PC-3 (cell line): ENCODE measurements at regions not wholly inside any gene's neighbourhood (a gene's known extent, or its start where the extent isn't known, plus 50 kb on each side); places are given as distances from the start of the nearest gene placed in this dataset.

Experiments
- ATAC-seq: fragments of 200-7000 bp; cut with Tn5 transposase; 2 replicates; pipeline ENCODE4 v1.9.1; 2020; ENCODE audit warnings: mild to moderate bottlenecking, moderate library complexity
- BruUV-seq: library from RNA; stranded (reverse); fragments of 400-500 nt; replicated peaks from 2 replicates; lab custom pipeline; 2021; lab: Mats Ljungman, UMichigan
- CTCF ChIA-PET: fragments of 300-600 bp; sonication (Branson Sonifier 250); formaldehyde crosslinking; loops from one replicate; lab custom pipeline; 2022; ENCODE audit warnings: antibody characterized with exemption; lab: Charles Lee
- POLR2A ChIA-PET: fragments of 300-600 bp; sonication (Branson Sonifier 250); formaldehyde crosslinking; loops from one replicate; lab custom pipeline; 2022; ENCODE audit warnings: antibody characterized with exemption; ENCODE audit not compliant: unreplicated experiment; lab: Charles Lee
- DNase-seq: peaks from one replicate; pipeline ENCODE4 v3.0.0-alpha.2; 2015
- H2AFZ ChIP-seq: fragments of 300-600 bp; sonication (generic); 2 replicates; pipeline ENCODE4 v1.6.0; 2016; ENCODE audit warnings: antibody characterized with exemption, low read length
- H3F3A ChIP-seq: fragments of 300-600 bp; sonication (generic); one replicate; pipeline ENCODE4 v1.6.0; 2017; ENCODE audit warnings: antibody characterized with exemption, low read length, control low read depth, mild to moderate bottlenecking; ENCODE audit not compliant: unreplicated experiment
- H3K27ac ChIP-seq: fragments of 300-600 bp; sonication (generic); 2 replicates; pipeline ENCODE4 v1.5.1; 2016; ENCODE audit warnings: mild to moderate bottlenecking, low read length
- H3K27me3 ChIP-seq: fragments of 300-600 bp; sonication (generic); 2 replicates; pipeline ENCODE4 v1.6.1; 2016; ENCODE audit warnings: low read length, mixed read lengths
- H3K36me3 ChIP-seq: fragments of 300-600 bp; sonication (generic); 2 replicates; pipeline ENCODE4 v1.6.1; 2016; ENCODE audit warnings: low read depth, mixed run types, low read length, mixed read lengths
- H3K4me1 ChIP-seq: fragments of 300-600 bp; sonication (generic); 2 replicates; pipeline ENCODE4 v1.5.1; 2016; ENCODE audit warnings: low read length; ENCODE audit not compliant: insufficient read depth
- H3K4me2 ChIP-seq: fragments of 300-600 bp; sonication (generic); 2 replicates; pipeline ENCODE4 v1.6.0; 2016; ENCODE audit warnings: low read length
- H3K4me3 ChIP-seq: fragments of 300-600 bp; sonication (generic); 2 replicates; pipeline ENCODE4 v1.5.1; 2016; ENCODE audit warnings: mild to moderate bottlenecking, low read length, mixed read lengths
- H3K79me2 ChIP-seq: fragments of 300-600 bp; sonication (generic); 2 replicates; pipeline ENCODE4 v1.6.1; 2017; ENCODE audit warnings: low read length, mixed read lengths
- H3K9ac ChIP-seq: fragments of 300-600 bp; sonication (generic); 2 replicates; pipeline ENCODE4 v1.6.0; 2016; ENCODE audit warnings: mild to moderate bottlenecking, low read length
- H3K9me2 ChIP-seq: fragments of 300-600 bp; sonication (generic); replicated peaks from 2 replicates; pipeline ENCODE4 v1.6.1; 2016; ENCODE audit warnings: mixed run types, low read length, mixed read lengths
- H3K9me3 ChIP-seq: fragments of 300-600 bp; sonication (generic); 2 replicates; pipeline ENCODE4 v1.6.1; 2016; ENCODE audit warnings: low read length, mixed read lengths
- H4K20me1 ChIP-seq: fragments of 300-600 bp; sonication (generic); 2 replicates; pipeline ENCODE4 v1.6.1; 2016; ENCODE audit warnings: low read length, mixed read lengths
- CTCF ChIP-seq: fragments of 300-600 bp; sonication (generic); conservative IDR thresholded peaks from 2 replicates; pipeline ENCODE4 v1.5.1; 2017; ENCODE audit warnings: antibody characterized with exemption, low read depth, mild to moderate bottlenecking, low read length
- EZH2 ChIP-seq: fragments of 300-600 bp; sonication (generic); IDR thresholded peaks from one replicate; pipeline ENCODE4 v1.6.1; 2017; ENCODE audit warnings: antibody characterized with exemption, mild to moderate bottlenecking, low read length; ENCODE audit not compliant: unreplicated experiment
- EZH2phosphoT487 ChIP-seq: fragments of 300-600 bp; sonication (generic); IDR thresholded peaks from 2 replicates; pipeline ENCODE4 v1.6.1; 2018; ENCODE audit warnings: mild to moderate bottlenecking, antibody characterized with exemption, low read length, borderline replicate concordance
- intact Hi-C: fragments of 100-400 bp; cut with micrococcal nuclease; formaldehyde crosslinking; loops from 2 replicates; pipeline ENCODE4 v1.9.0; 2023

GRCh38 chr18:47717257-47717656 lies 213.2 kb downstream of the SMAD2 start:
- H2AFZ ChIP-seq = no peak overlapping the region
- H3K79me2 ChIP-seq = no peaks in the 10 kb centered on the region
- no peak for ATAC-seq
- H3K27me3 ChIP-seq = no peaks in the 10 kb centered on the region
- no peak for TF ChIP-seq CTCF
- no peak for TF ChIP-seq EZH2
- TF ChIP-seq EZH2phosphoT487 = no peak
- ChIA-PET POLR2A (no interaction called here), CTCF (no interaction called here)
- H3K9me3 ChIP-seq = no peaks in the 10 kb centered on the region
- no peaks in the 10 kb centered on the region for H4K20me1 ChIP-seq
- H3F3A ChIP-seq = no peaks in the 10 kb centered on the region
- H3K4me1 ChIP-seq = no peaks in the 10 kb centered on the region
- DNase-seq = no peak
- H3K9ac ChIP-seq = no peak overlapping the region
- BruUV-seq = no TSS peak
- H3K9me2 ChIP-seq = no peaks in the 10 kb centered on the region
- intact Hi-C loops = no loop called here
- H3K4me3 ChIP-seq = no peak overlapping the region
- no peak overlapping the region for H3K4me2 ChIP-seq
- H3K27ac ChIP-seq = no peak overlapping the region
- no peaks in the 10 kb centered on the region for H3K36me3 ChIP-seq

GRCh38 chr18:47716632-47717185 lies 213.8 kb downstream of the SMAD2 start:
- Histone ChIP-seq H3K4me2 (no peak overlapping the region), H3K9ac (no peak overlapping the region), H3K9me3 (no peaks in the 10 kb centered on the region), H3K27me3 (no peaks in the 10 kb centered on the region), H4K20me1 (no peaks in the 10 kb centered on the region), H2AFZ (no peak overlapping the region), H3K36me3 (no peaks in the 10 kb centered on the region), H3K4me3 (no peak overlapping the region), H3K4me1 (no peaks in the 10 kb centered on the region), H3F3A (no peaks in the 10 kb centered on the region), H3K27ac (no peak overlapping the region), H3K79me2 (no peaks in the 10 kb centered on the region), H3K9me2 (no peaks in the 10 kb centered on the region)
- no peak for DNase-seq
- ChIA-PET CTCF (no interaction called here), POLR2A (no interaction called here)
- BruUV-seq = no TSS peak
- intact Hi-C loops = no loop called here
- no peak for TF ChIP-seq EZH2phosphoT487
- TF ChIP-seq EZH2 = no peak
- TF ChIP-seq CTCF = no peak
- no peak for ATAC-seq

GRCh38 chr18:47710451-47710850 lies 220.0 kb downstream of the SMAD2 start:
- DNase-seq = no peak

More at GRCh38 chr18:47710451-47710850, 220.0 kb downstream of the SMAD2 start:
- BruUV-seq = no TSS peak
- Histone ChIP-seq H3K36me3 (no peaks in the 10 kb centered on the region), H2AFZ (no peak overlapping the region), H3K9ac (no peak overlapping the region), H3K4me3 (no peak overlapping the region), H3K27me3 (no peaks in the 10 kb centered on the region), H3F3A (no peaks in the 10 kb centered on the region), H3K9me2 (no peaks in the 10 kb centered on the region), H3K9me3 (no peaks in the 10 kb centered on the region), H3K4me2 (no peak overlapping the region), H3K4me1 (no peaks in the 10 kb centered on the region), H3K27ac (no peak overlapping the region), H3K79me2 (no peaks in the 10 kb centered on the region), H4K20me1 (no peaks in the 10 kb centered on the region)
- ChIA-PET POLR2A (no interaction called here), CTCF (no interaction called here)
- intact Hi-C loops = no loop called here
- ATAC-seq = no peak
- TF ChIP-seq EZH2phosphoT487 (no peak), EZH2 (no peak), CTCF (no peak)
